ENCODE measurements at regions not wholly inside any gene's neighbourhood (a gene's known extent, or its start where the extent isn't known, plus 50 kb on each side); places are given as distances from the start of the nearest gene placed in this dataset.

- no peak for TF ChIP-seq TSC22D4 (tag; IDR thresholded peaks at IDR 0.05)
- TF ChIP-seq MAFK (IDR thresholded peaks at IDR 0.05; ENCODE audit: low read length) = peak; percentile 15; the same call in 1 of the 2 replicates
- 0 out of 2 replicates have a peak, but pooled peaks have one; percentile 28 for TF ChIP-seq CEBPB (tag; IDR thresholded peaks at IDR 0.05)
- no peak for TF ChIP-seq CTBP1 (IDR thresholded peaks at IDR 0.05; ENCODE audit: borderline replicate concordance)
- TF ChIP-seq ZNF3 (CRISPR knock-in tag; IDR thresholded peaks at IDR 0.05) = no peak
- no peak for TF ChIP-seq MED1 (CRISPR knock-in tag; IDR thresholded peaks at IDR 0.05; ENCODE audit: borderline replicate concordance)
- TF ChIP-seq NELFE (IDR thresholded peaks at IDR 0.05; ENCODE audit: insufficient read depth, insufficient read length) = no peak
- 0 out of 4 replicates have a peak, but pooled peaks of 1 of the 2 experiments have one; percentile 21 for TF ChIP-seq MAZ (CRISPR knock-in tag; conservative IDR thresholded peaks at IDR 0.05 in 1 of 2, IDR thresholded peaks at IDR 0.05 in 1 of 2)
- TF ChIP-seq ZNF592 (IDR thresholded peaks at IDR 0.05) = peak; percentile 64; the same call in 1 of the 2 replicates
- TF ChIP-seq ZNF134 (CRISPR knock-in tag; conservative IDR thresholded peaks at IDR 0.05) = no peak
- TF ChIP-seq TBP (optimal IDR thresholded peaks at IDR 0.05; ENCODE audit: low read depth, low read length) = no peak
- peak; percentile 19 for TF ChIP-seq MEIS2 (IDR thresholded peaks at IDR 0.05; ENCODE audit: partially characterized antibody)
- TF ChIP-seq SMARCA4 (IDR thresholded peaks at IDR 0.05) = peak; percentile 38; the same call in 1 of the 2 replicates
- TF ChIP-seq ZNF354B (CRISPR knock-in tag; IDR thresholded peaks at IDR 0.05) = no peak
- TF ChIP-seq NFRKB (IDR thresholded peaks at IDR 0.05; ENCODE audit: low read depth) = peak; percentile 28; the same call in 1 of the 2 replicates
- TF ChIP-seq NFATC3 (IDR thresholded peaks at IDR 0.05) = no peak
These were observed 126.3 kb upstream of the TMEM108 start (continued) for GRCh38 chr3:132911741-132912415.
